ENCODE measurements at regions not wholly inside any gene's neighbourhood (a gene's known extent, or its start where the extent isn't known, plus 50 kb on each side); places are given as distances from the start of the nearest gene placed in this dataset.
"Not testable (repeated sequence)": the region's sequence is repeated elsewhere in the genome, so short reads cannot be mapped to it uniquely, and the experiment has no call there.

GRCh38 chr1:144067042-144067441 lies 95.3 kb upstream of the FAM72C start:
- not testable (repeated sequence) for TF ChIP-seq CTCF, EP300 (IDR thresholded peaks at IDR 0.05)
